ENCODE measurements at regions not wholly inside any gene's neighbourhood (a gene's known extent, or its start where the extent isn't known, plus 50 kb on each side); places are given as distances from the start of the nearest gene placed in this dataset.

DNA sequence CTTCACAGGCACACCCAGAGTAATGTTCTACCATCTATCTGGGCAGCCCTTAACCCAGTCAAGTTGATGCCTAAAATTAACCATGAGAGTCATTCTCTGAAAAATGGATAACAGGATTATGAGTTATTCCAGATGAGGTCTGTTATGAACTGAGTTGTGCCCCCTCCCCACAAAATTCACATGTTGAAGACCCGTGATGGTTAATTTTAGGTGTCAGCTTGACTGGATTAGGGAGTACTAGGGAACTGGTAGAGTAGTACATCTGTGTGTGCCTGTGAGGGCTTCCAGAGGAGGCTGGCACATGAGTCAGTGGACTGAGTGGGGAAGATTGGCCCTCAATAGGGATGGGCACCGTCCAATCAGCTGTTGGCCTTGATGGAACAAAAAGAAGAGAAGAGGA lies 110.4 kb upstream of the MYCN start (continued):
- TF ChIP-seq, protein P1, sequence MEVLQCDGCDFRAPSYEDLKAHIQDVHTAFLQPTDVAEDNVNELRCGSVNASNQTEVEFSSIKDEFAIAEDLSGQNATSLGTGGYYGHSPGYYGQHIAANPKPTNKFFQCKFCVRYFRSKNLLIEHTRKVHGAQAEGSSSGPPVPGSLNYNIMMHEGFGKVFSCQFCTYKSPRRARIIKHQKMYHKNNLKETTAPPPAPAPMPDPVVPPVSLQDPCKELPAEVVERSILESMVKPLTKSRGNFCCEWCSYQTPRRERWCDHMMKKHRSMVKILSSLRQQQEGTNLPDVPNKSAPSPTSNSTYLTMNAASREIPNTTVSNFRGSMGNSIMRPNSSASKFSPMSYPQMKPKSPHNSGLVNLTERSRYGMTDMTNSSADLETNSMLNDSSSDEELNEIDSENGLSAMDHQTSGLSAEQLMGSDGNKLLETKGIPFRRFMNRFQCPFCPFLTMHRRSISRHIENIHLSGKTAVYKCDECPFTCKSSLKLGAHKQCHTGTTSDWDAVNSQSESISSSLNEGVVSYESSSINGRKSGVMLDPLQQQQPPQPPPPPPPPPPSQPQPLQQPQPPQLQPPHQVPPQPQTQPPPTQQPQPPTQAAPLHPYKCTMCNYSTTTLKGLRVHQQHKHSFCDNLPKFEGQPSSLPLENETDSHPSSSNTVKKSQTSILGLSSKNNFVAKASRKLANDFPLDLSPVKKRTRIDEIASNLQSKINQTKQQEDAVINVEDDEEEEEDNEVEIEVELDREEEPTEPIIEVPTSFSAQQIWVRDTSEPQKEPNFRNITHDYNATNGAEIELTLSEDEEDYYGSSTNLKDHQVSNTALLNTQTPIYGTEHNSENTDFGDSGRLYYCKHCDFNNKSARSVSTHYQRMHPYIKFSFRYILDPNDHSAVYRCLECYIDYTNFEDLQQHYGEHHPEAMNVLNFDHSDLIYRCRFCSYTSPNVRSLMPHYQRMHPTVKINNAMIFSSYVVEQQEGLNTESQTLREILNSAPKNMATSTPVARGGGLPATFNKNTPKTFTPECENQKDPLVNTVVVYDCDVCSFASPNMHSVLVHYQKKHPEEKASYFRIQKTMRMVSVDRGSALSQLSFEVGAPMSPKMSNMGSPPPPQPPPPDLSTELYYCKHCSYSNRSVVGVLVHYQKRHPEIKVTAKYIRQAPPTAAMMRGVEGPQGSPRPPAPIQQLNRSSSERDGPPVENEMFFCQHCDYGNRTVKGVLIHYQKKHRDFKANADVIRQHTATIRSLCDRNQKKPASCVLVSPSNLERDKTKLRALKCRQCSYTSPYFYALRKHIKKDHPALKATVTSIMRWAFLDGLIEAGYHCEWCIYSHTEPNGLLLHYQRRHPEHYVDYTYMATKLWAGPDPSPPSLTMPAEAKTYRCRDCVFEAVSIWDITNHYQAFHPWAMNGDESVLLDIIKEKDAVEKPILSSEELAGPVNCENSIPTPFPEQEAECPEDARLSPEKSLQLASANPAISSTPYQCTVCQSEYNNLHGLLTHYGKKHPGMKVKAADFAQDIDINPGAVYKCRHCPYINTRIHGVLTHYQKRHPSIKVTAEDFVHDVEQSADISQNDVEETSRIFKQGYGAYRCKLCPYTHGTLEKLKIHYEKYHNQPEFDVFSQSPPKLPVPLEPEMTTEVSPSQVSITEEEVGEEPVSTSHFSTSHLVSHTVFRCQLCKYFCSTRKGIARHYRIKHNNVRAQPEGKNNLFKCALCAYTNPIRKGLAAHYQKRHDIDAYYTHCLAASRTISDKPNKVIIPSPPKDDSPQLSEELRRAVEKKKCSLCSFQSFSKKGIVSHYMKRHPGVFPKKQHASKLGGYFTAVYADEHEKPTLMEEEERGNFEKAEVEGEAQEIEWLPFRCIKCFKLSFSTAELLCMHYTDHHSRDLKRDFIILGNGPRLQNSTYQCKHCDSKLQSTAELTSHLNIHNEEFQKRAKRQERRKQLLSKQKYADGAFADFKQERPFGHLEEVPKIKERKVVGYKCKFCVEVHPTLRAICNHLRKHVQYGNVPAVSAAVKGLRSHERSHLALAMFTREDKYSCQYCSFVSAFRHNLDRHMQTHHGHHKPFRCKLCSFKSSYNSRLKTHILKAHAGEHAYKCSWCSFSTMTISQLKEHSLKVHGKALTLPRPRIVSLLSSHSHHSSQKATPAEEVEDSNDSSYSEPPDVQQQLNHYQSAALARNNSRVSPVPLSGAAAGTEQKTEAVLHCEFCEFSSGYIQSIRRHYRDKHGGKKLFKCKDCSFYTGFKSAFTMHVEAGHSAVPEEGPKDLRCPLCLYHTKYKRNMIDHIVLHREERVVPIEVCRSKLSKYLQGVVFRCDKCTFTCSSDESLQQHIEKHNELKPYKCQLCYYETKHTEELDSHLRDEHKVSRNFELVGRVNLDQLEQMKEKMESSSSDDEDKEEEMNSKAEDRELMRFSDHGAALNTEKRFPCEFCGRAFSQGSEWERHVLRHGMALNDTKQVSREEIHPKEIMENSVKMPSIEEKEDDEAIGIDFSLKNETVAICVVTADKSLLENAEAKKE (CRISPR knock-in tag; IDR thresholded peaks at IDR 0.05): no peak
- no peak for TF ChIP-seq STAT1 (IDR thresholded peaks at IDR 0.05; ENCODE audit: unreplicated experiment)
- TF ChIP-seq EZH2phosphoT487 (IDR thresholded peaks at IDR 0.05; ENCODE audit: unreplicated experiment): no peak
- no peak for TF ChIP-seq ZNF114 (CRISPR knock-in tag; IDR thresholded peaks at IDR 0.05)
- TF ChIP-seq, protein P2, sequence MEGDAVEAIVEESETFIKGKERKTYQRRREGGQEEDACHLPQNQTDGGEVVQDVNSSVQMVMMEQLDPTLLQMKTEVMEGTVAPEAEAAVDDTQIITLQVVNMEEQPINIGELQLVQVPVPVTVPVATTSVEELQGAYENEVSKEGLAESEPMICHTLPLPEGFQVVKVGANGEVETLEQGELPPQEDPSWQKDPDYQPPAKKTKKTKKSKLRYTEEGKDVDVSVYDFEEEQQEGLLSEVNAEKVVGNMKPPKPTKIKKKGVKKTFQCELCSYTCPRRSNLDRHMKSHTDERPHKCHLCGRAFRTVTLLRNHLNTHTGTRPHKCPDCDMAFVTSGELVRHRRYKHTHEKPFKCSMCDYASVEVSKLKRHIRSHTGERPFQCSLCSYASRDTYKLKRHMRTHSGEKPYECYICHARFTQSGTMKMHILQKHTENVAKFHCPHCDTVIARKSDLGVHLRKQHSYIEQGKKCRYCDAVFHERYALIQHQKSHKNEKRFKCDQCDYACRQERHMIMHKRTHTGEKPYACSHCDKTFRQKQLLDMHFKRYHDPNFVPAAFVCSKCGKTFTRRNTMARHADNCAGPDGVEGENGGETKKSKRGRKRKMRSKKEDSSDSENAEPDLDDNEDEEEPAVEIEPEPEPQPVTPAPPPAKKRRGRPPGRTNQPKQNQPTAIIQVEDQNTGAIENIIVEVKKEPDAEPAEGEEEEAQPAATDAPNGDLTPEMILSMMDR (conservative IDR thresholded peaks at IDR 0.05; ENCODE audit: low read depth in 2 of 2): no peak
- no peak for TF ChIP-seq JUNB (IDR thresholded peaks at IDR 0.05; ENCODE audit: unreplicated experiment)
- TF ChIP-seq POLR2AphosphoS5 (IDR thresholded peaks at IDR 0.05; ENCODE audit: low read depth): no peak

DNA sequence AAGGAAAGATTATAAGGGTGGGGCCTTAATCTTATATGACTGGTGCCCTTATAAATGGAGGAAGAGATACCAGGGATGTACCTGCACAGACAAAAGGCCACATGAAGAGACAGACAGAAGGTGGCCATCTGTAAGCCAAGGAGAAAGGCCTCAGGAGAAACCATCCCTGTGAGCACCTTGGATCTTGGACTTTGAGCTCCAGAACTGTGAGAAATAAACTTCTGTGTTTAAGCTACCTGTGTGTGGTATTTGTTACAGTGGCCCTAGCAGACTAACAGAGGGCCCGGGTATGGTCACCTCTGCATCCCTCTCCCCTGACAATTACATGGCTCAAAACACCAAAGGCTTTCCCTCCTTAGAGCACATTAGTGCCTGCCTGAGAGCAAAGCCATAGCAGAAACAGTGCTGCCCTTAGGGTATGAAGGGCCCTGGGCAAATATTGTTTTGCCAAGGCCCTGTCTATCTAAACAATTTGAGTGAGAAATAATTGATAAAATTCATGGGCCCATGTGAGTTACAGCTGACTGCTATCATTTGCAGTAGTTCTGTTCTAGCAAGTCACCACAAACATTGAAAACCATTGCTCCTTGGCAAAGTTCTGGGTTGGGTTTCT lies 109.3 kb upstream of the MYCN start:
- Histone ChIP-seq H3K36me3 (ENCODE audit: insufficient read depth) (no peaks in the 10 kb centered on the region), H3K4me1 (ENCODE audit: insufficient read depth) (no peaks in the 10 kb centered on the region), H3K4me3 (no peak overlapping the region), H3K27ac (ENCODE audit: low read depth) (no peak overlapping the region), H3F3A (replicated peaks; ENCODE audit: low read depth) (no peaks in the 10 kb centered on the region), H3K27me3 (ENCODE audit: insufficient read depth) (no peaks in the 10 kb centered on the region), H2AFZ (no peak overlapping the region), H3K9me2 (ENCODE audit: insufficient read depth) (no peaks in the 10 kb centered on the region; the same call in 1 of the 2 replicates), H3K79me2 (replicated peaks; ENCODE audit: insufficient read depth) (no peaks in the 10 kb centered on the region), H4K20me1 (replicated peaks; ENCODE audit: insufficient read depth) (no peaks in the 10 kb centered on the region), H3K4me2 (no peak overlapping the region)
- TF ChIP-seq ZNF114 (CRISPR knock-in tag; IDR thresholded peaks at IDR 0.05): no peak
- no peak for TF ChIP-seq NANOG (IDR thresholded peaks at IDR 0.05; ENCODE audit: borderline replicate concordance)
- TF ChIP-seq, protein P3, sequence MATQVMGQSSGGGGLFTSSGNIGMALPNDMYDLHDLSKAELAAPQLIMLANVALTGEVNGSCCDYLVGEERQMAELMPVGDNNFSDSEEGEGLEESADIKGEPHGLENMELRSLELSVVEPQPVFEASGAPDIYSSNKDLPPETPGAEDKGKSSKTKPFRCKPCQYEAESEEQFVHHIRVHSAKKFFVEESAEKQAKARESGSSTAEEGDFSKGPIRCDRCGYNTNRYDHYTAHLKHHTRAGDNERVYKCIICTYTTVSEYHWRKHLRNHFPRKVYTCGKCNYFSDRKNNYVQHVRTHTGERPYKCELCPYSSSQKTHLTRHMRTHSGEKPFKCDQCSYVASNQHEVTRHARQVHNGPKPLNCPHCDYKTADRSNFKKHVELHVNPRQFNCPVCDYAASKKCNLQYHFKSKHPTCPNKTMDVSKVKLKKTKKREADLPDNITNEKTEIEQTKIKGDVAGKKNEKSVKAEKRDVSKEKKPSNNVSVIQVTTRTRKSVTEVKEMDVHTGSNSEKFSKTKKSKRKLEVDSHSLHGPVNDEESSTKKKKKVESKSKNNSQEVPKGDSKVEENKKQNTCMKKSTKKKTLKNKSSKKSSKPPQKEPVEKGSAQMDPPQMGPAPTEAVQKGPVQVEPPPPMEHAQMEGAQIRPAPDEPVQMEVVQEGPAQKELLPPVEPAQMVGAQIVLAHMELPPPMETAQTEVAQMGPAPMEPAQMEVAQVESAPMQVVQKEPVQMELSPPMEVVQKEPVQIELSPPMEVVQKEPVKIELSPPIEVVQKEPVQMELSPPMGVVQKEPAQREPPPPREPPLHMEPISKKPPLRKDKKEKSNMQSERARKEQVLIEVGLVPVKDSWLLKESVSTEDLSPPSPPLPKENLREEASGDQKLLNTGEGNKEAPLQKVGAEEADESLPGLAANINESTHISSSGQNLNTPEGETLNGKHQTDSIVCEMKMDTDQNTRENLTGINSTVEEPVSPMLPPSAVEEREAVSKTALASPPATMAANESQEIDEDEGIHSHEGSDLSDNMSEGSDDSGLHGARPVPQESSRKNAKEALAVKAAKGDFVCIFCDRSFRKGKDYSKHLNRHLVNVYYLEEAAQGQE (IDR thresholded peaks at IDR 0.05; ENCODE audit: unreplicated experiment): no peak
- TF ChIP-seq, protein P2 (conservative IDR thresholded peaks at IDR 0.05; ENCODE audit: low read depth in 2 of 2): no peak
- ATAC-seq (no peak), DNase-seq (ENCODE audit: low spot score) (no peak)
- Mint-ChIP-seq H3K4me1 (peaks cover 6% of the 10 kb centered on the region), H3K27ac (no peak overlapping the region), H3K36me3 (ENCODE audit: low read depth) (no peaks in the 10 kb centered on the region), H3K27me3 (ENCODE audit: insufficient read depth, low read depth, poor library complexity) (peaks cover 11% of the 10 kb centered on the region), H3K9me3 (peaks cover 3% of the 10 kb centered on the region; the same call in 1 of the 3 replicates), H3K4me3 (no peak overlapping the region)

Data from GM23338 (cell line).